ENCODE measurements at regions not wholly inside any gene's neighbourhood (a gene's known extent, or its start where the extent isn't known, plus 50 kb on each side); places are given as distances from the start of the nearest gene placed in this dataset.
"Not testable (repeated sequence)": the region's sequence is repeated elsewhere in the genome, so short reads cannot be mapped to it uniquely, and the experiment has no call there.

DNA sequence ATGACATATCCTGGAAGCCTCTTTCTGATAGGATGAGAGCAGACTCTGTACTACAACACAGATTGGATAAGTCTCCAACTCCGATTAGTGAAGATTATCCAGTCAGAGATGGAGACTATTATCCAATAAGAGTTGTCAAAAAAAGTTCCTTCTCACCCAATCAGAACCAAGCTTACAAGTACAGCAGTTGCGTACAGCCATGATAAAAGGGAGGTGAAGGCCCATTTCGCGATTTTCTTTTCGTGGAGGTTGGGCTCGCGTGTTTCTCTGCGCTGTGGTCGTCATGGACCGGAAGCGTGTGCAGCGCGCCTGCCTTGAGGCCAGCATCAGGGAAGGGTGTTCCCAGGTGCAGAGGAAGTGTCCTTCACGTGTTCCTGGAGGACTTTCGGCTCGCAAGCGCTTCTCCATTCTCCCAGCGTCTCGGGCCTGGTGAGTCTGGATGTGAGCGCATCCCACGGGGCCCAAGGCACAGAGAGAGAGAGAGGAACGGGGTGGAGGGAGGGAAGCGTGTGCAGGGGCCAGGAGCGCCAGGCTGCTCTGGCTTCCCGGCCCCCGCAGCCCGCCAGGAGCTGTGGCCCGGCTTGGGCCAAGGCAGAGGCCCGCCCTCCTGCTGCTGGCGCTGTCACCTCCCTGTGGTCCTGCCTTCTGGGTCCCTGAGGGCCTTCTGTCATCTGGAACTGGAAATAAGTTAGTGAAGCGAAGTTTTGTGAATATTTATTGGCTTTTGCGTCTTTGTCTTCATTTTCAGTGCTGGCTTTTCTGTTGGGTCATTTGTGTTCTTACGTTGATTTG lies 53.9 kb downstream of the CDRT15L2 start:
- intact Hi-C loops (cut with micrococcal nuclease) = not testable (repeated sequence)

DNA sequence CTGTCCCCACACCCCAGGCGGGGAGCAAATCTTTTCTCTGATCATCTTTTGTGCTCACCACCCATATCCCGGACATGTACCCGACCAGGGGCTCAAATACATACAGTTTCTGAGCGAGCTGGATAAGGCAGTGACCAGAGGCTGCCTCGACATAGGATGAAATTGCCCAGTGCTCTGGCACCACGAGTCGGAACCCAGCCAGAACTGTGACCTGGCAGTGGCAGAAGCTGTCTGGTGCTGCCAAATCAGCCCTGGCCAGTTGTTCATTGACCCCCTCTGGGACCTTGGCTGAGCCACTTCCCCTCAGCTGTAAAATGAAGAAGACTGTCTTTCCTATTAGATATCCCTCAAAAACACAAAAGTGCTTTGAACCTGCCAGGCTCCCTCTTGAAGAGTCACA lies 60.6 kb downstream of the CDRT15L2 start:
- DNase-seq; ATAC-seq; intact Hi-C loops (cut with micrococcal nuclease): not testable (repeated sequence)

More for the DNA sequence above, 53.9 kb downstream of the CDRT15L2 start:
- not testable (repeated sequence) for ATAC-seq, DNase-seq

- peak; percentile 36 for DNase-seq
- ATAC-seq = peak; percentile 73
- intact Hi-C loops (cut with micrococcal nuclease) = not testable (repeated sequence)
Measured at GRCh38 chr17:20646661-20647272, 67.2 kb downstream of the CDRT15L2 start.

GRCh38 chr17:20649097-20649767 lies 69.7 kb downstream of the CDRT15L2 start:
- ATAC-seq; intact Hi-C loops (cut with micrococcal nuclease); DNase-seq: not testable (repeated sequence)

GRCh38 chr17:20651022-20651421 lies 71.5 kb downstream of the CDRT15L2 start:
- DNase-seq; ATAC-seq; intact Hi-C loops (cut with micrococcal nuclease): not testable (repeated sequence)

GRCh38 chr17:20651736-20652135 lies 72.2 kb downstream of the CDRT15L2 start:
- intact Hi-C loops (cut with micrococcal nuclease); DNase-seq: not testable (repeated sequence)
- ATAC-seq = peak; percentile 28

DNA sequence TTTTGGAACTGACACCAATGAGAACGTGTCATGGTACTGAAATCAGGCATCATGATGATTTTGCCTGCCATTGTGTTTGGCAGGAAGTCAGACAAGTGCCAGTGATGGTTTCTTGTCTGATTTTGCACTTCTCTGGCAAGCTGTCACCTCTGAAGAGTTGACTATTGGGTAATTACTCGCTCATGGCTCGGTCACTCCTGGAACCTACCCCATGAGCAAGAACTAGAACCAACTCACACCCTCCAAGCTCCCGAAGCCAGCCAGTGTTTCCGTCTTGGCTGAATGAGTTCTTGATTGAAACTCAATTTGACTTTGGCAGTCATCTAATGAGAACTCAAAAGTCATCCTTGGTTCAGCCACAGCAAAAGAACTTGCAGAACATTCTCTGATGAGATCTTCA lies 73.9 kb downstream of the CDRT15L2 start:
- intact Hi-C loops (cut with micrococcal nuclease); DNase-seq; ATAC-seq: not testable (repeated sequence)

DNA sequence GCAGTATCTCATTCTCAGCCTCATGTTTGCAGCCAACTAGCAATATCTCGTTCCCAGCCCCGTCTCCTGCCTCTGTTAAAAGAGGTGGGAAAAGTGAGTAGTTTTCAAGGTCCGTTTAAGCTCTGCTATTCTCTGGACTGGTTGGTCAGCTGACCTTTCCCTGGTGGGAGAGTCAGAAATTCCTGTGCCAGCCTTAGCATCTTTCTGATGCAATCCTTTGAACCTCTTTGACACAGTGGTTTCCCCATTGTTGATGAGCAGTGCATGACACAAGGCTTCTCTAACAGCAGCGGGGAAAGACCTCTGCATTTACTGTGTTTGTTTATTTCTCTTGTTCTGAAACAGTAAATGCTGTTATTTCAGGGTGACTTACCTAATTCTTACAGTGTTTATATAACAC lies 74.6 kb downstream of the CDRT15L2 start:
- ATAC-seq; DNase-seq; intact Hi-C loops (cut with micrococcal nuclease): not testable (repeated sequence)

- intact Hi-C loops (cut with micrococcal nuclease); ATAC-seq; DNase-seq: not testable (repeated sequence)
Measured at GRCh38 chr17:20654575-20654974, 75.1 kb downstream of the CDRT15L2 start.

DNA sequence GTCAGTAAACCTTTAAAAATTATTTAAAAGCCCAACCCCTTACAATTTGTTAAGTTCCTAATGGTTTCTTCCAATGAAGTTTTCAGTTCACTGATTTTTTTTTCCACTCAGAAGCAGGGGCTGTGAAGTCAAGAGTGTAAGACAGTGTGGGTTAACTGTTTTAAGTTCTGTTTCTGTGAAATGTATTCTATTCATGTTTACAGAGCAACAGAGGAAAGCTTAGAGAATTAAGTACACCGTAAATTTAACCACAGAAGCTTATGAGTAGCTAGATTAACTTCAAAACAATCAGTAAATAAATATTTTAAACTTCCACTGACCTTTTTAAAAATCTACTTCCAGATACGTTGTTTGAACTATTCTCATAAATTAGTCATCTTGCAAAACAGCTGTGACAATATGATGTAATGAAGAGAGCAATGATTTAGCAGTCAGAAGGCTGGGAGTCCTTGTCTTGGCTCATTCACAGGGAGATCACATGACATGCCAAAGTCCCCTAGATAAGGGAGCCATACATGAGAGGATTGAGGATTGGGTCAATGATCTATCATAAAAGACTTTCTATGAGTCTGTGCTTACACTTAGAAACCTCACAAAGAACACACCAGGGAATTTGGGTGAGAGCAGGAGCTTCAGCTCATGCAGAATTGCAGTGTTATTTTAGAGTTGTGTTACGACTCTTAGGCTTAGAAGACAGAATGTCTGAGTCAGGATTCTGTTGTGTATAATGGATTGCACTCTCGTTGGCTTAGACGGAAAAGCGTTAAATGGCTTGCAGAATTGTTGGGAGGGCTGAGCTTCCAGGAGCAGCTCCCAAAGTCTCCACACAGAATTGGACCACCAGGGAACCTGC lies 85.8 kb downstream of the CDRT15L2 start:
- DNase-seq; intact Hi-C loops (cut with micrococcal nuclease): not testable (repeated sequence)
- peak; percentile 87 for ATAC-seq

DNA sequence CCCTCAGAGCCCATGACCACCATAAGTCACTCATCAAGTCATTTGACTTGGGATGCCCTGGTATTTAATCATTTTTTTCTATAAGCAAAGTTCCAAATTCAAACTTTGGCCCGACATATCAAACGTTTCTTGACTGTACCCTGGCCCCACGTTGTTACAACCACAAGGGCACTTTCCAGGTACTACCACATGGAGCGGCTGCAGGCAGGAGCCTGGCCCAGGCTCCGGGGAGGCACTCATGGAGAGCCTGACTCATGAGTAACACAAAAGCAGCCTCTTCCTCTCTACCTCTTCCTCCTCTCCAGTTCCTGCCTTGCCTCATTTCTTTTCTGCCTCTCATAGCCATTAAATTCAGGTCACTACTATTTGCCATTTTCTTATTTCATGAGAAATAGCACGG lies 87.2 kb downstream of the CDRT15L2 start:
- DNase-seq; intact Hi-C loops (cut with micrococcal nuclease); ATAC-seq: not testable (repeated sequence)

GRCh38 chr17:20667712-20668111 lies 88.2 kb downstream of the CDRT15L2 start:
- DNase-seq; ATAC-seq; intact Hi-C loops (cut with micrococcal nuclease): not testable (repeated sequence)

GRCh38 chr17:20668316-20668715 lies 88.8 kb downstream of the CDRT15L2 start:
- ATAC-seq; DNase-seq; intact Hi-C loops (cut with micrococcal nuclease): not testable (repeated sequence)

GRCh38 chr17:20668868-20669267 lies 89.3 kb downstream of the CDRT15L2 start:
- ATAC-seq; intact Hi-C loops (cut with micrococcal nuclease); DNase-seq: not testable (repeated sequence)

- DNase-seq; intact Hi-C loops (cut with micrococcal nuclease); ATAC-seq: not testable (repeated sequence)
Measured at GRCh38 chr17:20670506-20670905, 91.0 kb downstream of the CDRT15L2 start.

DNA sequence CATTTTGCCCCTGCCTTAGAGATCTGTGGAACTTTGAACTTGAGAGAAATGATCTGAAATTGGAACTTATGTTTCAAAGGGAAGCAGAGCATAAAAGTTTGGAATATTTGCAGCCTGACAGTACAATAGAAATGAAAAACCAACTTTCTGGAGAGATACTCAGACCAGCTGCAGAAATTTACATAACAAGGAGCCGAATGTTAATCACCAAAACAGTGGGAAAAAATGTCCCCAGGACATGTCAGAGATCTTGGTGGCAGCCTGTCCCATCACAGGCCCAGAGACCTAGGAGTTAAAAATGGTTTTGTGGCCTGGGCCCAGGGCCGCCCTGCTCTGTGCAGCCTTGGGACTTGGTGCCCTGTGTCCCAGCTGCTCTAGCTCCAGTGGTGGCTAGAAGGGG lies 94.8 kb downstream of the CDRT15L2 start:
- intact Hi-C loops (cut with micrococcal nuclease); DNase-seq; ATAC-seq: not testable (repeated sequence)

DNA sequence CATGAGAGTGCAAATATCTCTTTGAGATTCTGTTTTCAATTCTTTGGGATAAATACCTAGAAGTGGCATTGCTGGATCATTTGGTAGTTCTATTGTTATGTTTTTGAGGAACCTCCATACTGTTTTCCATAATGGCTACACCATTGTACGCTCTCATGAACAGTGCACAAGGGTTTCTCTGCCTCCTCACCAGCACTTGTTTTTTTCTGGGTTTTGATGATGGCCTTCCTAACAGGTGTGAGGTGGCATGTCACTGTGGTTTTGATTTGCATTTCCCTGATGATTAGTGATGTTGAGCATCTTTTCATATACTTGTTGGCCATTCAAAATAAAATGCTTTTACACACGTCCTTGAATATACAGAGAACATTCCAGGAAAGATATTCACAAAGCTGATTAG lies 96.2 kb downstream of the CDRT15L2 start:
- ATAC-seq; intact Hi-C loops (cut with micrococcal nuclease); DNase-seq: not testable (repeated sequence)

DNA sequence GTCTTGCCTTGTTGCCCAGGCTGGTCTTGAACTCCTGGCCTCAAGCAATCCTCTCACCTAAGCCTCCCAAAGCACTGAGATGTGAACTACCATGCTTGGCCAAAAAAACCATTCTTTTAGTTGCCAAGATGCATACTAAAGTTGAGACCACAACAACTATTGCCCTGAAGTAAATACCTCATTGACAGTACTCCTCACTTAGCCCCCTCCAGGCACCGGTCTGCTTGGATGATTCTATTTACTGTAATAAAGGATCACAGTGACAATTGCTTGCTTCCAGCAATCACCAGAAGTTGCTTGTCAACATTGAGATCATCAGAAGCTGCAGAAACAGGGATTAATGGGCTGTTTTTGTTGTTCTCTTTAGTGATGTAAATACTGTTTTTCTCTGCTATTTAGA lies 97.1 kb downstream of the CDRT15L2 start:
- ATAC-seq; intact Hi-C loops (cut with micrococcal nuclease); DNase-seq: not testable (repeated sequence)

- DNase-seq; intact Hi-C loops (cut with micrococcal nuclease); ATAC-seq: not testable (repeated sequence)
Measured at GRCh38 chr17:20677469-20677868, 97.9 kb downstream of the CDRT15L2 start.

All from left ventricle myocardium superior (tissue), 1 donor.